ENCODE measurements at regions not wholly inside any gene's neighbourhood (a gene's known extent, or its start where the extent isn't known, plus 50 kb on each side); places are given as distances from the start of the nearest gene placed in this dataset.

DNA sequence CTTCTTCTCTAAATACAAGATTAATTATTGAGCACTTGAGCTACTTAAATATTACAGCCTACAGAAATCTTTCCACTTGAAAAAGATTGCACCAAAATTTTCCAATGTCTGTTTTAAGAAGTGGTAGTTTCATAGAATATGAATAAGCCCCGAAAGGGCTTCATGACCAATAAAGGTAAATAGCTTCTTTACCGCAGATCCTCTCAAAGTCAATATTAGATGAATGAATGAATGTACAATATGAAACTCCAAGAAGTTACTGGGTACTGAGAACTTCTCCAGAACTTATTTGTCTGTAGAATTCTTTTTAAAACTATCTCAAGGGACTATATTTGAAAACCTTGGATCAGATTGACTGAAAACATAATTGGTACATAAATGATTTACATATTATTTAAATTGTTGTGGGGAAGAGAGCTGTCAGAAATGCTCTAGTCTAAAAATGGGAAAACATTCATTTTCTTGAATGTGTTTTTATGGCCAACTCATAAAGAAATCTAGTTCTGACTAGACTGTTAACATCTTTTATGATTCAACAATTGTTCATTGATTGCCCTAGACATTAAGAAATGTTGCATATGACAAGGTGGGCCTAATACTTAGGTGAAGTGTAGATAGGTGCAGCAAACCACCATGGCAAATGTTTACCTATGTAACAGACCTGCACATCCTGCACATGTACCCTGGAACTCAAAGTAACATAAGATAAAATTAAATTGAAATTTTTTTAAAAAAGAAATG, 227.0 kb downstream of the SPRY2 start:
- Mint-ChIP-seq H3K27me3 (ENCODE audit: insufficient read depth) (no peaks in the 10 kb centered on the region), H3K4me3 (no peak overlapping the region), H3K9me3 (no peaks in the 10 kb centered on the region), H3K27ac (no peak overlapping the region), H3K36me3 (ENCODE audit: low read depth) (no peaks in the 10 kb centered on the region), H3K4me1 (ENCODE audit: low read depth) (peaks cover 24% of the 10 kb centered on the region)
- no peak for DNase-seq
- TF ChIP-seq, protein P1, sequence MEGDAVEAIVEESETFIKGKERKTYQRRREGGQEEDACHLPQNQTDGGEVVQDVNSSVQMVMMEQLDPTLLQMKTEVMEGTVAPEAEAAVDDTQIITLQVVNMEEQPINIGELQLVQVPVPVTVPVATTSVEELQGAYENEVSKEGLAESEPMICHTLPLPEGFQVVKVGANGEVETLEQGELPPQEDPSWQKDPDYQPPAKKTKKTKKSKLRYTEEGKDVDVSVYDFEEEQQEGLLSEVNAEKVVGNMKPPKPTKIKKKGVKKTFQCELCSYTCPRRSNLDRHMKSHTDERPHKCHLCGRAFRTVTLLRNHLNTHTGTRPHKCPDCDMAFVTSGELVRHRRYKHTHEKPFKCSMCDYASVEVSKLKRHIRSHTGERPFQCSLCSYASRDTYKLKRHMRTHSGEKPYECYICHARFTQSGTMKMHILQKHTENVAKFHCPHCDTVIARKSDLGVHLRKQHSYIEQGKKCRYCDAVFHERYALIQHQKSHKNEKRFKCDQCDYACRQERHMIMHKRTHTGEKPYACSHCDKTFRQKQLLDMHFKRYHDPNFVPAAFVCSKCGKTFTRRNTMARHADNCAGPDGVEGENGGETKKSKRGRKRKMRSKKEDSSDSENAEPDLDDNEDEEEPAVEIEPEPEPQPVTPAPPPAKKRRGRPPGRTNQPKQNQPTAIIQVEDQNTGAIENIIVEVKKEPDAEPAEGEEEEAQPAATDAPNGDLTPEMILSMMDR (IDR thresholded peaks at IDR 0.05): no peak

DNA sequence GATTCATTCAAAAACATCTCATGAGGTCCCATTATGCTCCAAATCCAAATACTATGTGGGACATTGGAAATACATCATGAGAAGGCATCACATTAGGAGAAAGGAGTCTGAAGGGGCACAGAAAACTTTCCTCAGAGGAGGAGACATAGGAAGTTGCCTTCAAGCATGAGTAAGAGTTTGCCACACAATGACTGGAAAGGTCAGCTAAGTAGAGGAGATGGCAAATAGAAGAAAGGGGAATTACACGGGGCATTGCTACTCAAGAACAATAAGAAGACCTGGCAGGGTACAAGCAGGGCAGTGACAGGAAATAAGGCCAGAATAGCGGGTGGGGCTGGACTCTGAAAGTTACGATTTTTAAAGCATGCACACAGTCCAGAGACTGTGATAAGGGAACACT, 231.6 kb downstream of the SPRY2 start:
- no peaks in the 10 kb centered on the region; the same call in 1 of the 2 replicates for H3K27me3 Mint-ChIP-seq (ENCODE audit: insufficient read depth)
- no peak overlapping the region for H3K4me3 Mint-ChIP-seq
- DNase-seq: no peak
- H3K4me1 Mint-ChIP-seq (ENCODE audit: low read depth): no peaks in the 10 kb centered on the region
- TF ChIP-seq, protein P1 (IDR thresholded peaks at IDR 0.05): no peak
- no peaks in the 10 kb centered on the region for H3K36me3 Mint-ChIP-seq (ENCODE audit: low read depth)
- no peak overlapping the region for H3K27ac Mint-ChIP-seq
- H3K9me3 Mint-ChIP-seq: no peaks in the 10 kb centered on the region

DNA sequence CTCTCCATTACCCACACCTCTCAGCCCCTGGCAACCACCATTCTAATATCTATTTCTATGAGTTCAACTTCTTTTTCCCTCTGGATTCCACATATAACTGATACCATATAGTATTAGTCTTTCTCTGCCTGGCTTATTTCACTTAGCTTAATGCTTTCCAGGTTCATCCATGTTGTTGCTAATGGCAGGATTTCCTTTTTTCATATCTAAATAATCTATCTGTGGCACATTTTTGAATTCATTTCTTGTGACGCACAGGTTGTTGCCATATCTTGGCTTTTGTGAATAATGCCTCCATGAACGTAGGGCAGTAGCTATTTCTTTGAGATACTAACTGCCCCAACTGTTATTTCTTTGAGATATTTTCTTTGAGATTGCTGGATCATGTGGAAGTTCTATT, 235.6 kb downstream of the SPRY2 start:
- H3K27ac Mint-ChIP-seq: no peak overlapping the region
- no peak overlapping the region for H3K4me3 Mint-ChIP-seq
- no peaks in the 10 kb centered on the region for H3K9me3 Mint-ChIP-seq
- DNase-seq: no peak
- H3K4me1 Mint-ChIP-seq (ENCODE audit: low read depth): peaks cover 12% of the 10 kb centered on the region
- TF ChIP-seq, protein P1 (IDR thresholded peaks at IDR 0.05): no peak
- no peaks in the 10 kb centered on the region for H3K36me3 Mint-ChIP-seq (ENCODE audit: low read depth)
- no peaks in the 10 kb centered on the region; the same call in 1 of the 2 replicates for H3K27me3 Mint-ChIP-seq (ENCODE audit: insufficient read depth)

DNA sequence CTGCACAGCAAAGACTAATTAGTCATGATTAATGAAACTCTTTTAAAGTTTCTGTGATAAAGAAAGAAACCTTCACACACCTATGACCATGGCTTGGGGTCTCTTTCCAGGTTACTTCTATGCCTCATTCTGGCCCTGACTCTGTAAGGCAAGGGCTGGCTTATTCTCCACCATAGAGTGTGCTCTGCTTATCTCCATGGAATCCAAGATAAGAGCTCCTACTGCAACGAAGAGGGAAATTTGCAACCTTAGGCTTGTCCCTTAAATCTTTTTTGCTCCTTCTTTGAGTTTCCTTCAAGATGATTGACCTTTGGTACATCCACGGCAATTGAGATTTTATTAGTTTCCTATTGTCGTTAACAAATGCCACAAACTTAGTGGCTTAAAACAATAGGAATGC, 239.9 kb downstream of the SPRY2 start:
- Mint-ChIP-seq H3K27me3 (ENCODE audit: insufficient read depth) (no peaks in the 10 kb centered on the region; the same call in 1 of the 2 replicates), H3K4me3 (no peak overlapping the region), H3K36me3 (ENCODE audit: low read depth) (no peaks in the 10 kb centered on the region), H3K27ac (no peak overlapping the region), H3K4me1 (ENCODE audit: low read depth) (peaks cover 13% of the 10 kb centered on the region), H3K9me3 (no peaks in the 10 kb centered on the region)
- TF ChIP-seq, protein P1 (IDR thresholded peaks at IDR 0.05): no peak
- no peak for DNase-seq

DNA sequence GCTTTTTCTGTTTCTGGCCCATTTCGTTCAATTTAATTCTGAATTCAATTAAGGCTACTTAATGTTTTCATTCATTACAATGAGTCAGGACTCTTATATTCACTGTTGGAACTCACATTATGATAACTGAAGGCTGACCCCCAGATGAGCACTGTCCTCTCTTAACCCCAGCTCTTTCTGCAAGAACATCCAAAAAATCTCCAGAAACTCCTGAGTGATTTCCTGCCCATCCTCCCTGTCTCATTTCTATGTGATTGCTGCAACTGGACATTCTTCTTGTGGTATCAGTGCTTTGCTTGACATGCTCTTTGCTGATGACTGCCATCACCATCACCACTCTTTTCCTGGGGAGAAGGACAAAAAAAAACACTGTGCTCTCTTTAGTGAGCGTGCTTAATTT, 240.3 kb downstream of the SPRY2 start:
- DNase-seq: peak; percentile 19
- H3K4me1 Mint-ChIP-seq (ENCODE audit: low read depth): peaks cover 13% of the 10 kb centered on the region
- H3K27ac Mint-ChIP-seq: 0 out of 2 replicates have a peak overlapping the region, but pooled peaks have one; percentile 10
- no peaks in the 10 kb centered on the region for H3K9me3 Mint-ChIP-seq
- no peaks in the 10 kb centered on the region for H3K36me3 Mint-ChIP-seq (ENCODE audit: low read depth)
- H3K27me3 Mint-ChIP-seq (ENCODE audit: insufficient read depth): no peaks in the 10 kb centered on the region
- no peak overlapping the region for H3K4me3 Mint-ChIP-seq
- TF ChIP-seq, protein P1 (IDR thresholded peaks at IDR 0.05): no peak

Data from HFFc6 (cell line).